ENCODE measurements at regions not wholly inside any gene's neighbourhood (a gene's known extent, or its start where the extent isn't known, plus 50 kb on each side); places are given as distances from the start of the nearest gene placed in this dataset.

- DNase-seq (ENCODE audit: low spot score) = no peak
Measured at GRCh38 chr3:78516937-78517336, 1250.9 kb downstream of the ROBO1 start.

DNA sequence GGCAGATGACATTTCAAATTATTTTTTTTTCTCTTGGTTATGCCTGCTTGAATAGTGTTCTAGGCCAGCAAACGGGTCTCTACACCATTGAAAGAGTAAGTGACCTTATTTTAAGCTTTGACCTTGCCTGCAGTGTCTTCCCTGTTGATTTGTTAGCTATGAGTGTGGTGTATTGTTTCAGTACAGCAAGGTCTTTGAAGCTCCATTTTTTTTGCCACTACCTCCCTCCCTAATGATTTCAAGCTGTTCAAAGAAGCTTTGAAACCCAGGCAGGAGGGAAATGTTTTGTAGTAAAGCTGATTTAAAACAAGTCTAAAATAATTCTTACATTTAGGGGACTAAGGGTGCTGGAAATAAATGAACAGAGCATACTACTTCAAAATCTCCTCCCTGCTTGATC is 1249.8 kb downstream of the ROBO1 start:
- no peak for DNase-seq (ENCODE audit: low spot score)

DNA sequence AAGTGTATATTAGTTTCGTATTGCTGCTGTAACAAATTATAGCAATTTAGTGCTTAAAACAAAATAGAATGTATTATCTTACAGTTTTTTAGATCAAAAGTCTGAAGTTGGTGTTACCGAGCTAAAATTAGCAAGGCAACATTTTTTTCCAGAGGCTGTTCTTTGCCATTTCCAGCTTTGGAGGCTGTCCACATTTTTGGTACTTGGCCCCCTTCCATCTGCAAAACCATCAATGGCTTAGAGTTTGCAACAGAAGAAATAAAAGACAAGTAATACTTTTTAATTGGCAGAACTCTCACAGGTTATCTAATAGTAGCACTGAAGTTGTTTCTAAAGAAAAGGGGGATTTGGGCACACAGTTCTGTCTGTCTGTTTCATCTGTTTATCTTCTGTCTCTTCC is 1248.5 kb downstream of the ROBO1 start:
- DNase-seq (ENCODE audit: low spot score) = no peak

- no peak for DNase-seq (ENCODE audit: low spot score)
Measured at GRCh38 chr3:78529601-78530000, 1238.2 kb downstream of the ROBO1 start.

- DNase-seq (ENCODE audit: low spot score) = no peak
Measured at GRCh38 chr3:78540485-78540884, 1227.3 kb downstream of the ROBO1 start.

DNA sequence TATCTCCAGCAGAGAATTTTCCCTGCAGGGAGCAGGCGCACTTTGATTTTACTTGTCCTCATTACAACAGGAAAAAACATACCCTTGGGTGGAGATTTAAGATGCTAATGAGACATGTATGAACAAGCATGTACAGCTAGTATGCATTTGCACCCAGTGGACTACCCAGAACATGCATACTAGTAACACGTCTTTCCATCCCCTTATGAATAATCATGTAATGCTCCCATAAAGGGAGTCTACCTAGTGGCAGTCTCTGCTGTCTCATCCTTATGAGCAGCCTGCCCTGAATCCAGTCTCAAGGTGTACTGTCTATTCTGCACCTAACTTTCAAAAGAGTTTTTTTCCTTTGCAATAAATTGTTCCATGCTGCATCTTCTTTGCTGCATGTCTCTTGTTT is 1222.0 kb downstream of the ROBO1 start:
- DNase-seq (ENCODE audit: low spot score) = no peak
